ENCODE measurements at regions not wholly inside any gene's neighbourhood (a gene's known extent, or its start where the extent isn't known, plus 50 kb on each side); places are given as distances from the start of the nearest gene placed in this dataset.
A peak's percentile ranks its signal among the peaks of the same experiment; 100 is the strongest.

- no peak for TF ChIP-seq GLMP (CRISPR knock-in tag; IDR thresholded peaks at IDR 0.05; ENCODE audit: borderline replicate concordance)
- TF ChIP-seq KLF13 (CRISPR knock-in tag; IDR thresholded peaks at IDR 0.05), result no peak
- no peak for TF ChIP-seq SP2 (CRISPR knock-in tag; IDR thresholded peaks at IDR 0.05)
Measured at GRCh38 chr1:170853302-170853701, 82.0 kb upstream of the MROH9 start (continued).

- DNase-seq (ENCODE audit: low spot score) (no peak), FAIRE-seq (no peak), ATAC-seq (no peak)
- intact Hi-C loops (cut with micrococcal nuclease; ENCODE audit: unreplicated experiment) (no loop called here), in situ Hi-C loops (cut with HindIII; ENCODE audit: extremely low pct_ligation_motif_present, low pct_unique_long_range_greater_than_20kb) (no loop called here)
- H3K4me3 ChIP-seq (replicated peaks in 1 of 3; ENCODE audit: insufficient read depth in 1 of 3, low read depth in 2 of 3, low read length in 3 of 3), result no peak overlapping the region
- H3K27me3 ChIP-seq (ENCODE audit: control insufficient read depth in 1 of 2, insufficient read depth in 2 of 2, low read length in 2 of 2), result no peaks in the 10 kb centered on the region
- H3K36me3 ChIP-seq (replicated peaks in 1 of 2; ENCODE audit: control insufficient read depth in 1 of 2, insufficient read depth in 2 of 2, low read length in 2 of 2), result no peaks in the 10 kb centered on the region
- H3K4me1 ChIP-seq (ENCODE audit: insufficient read depth, low read length), result no peaks in the 10 kb centered on the region
- POLR2A ChIA-PET, result no interaction called here
- CTCF ChIA-PET (ENCODE audit: low intra/inter-chr PET ratio, low total read pairs), result no interaction called here
- no TSS peak for BruUV-seq (replicated peaks)
- no peaks in the 10 kb centered on the region for H3K79me2 ChIP-seq (ENCODE audit: insufficient read depth, low read length)
- no peaks in the 10 kb centered on the region for H4K20me1 ChIP-seq (ENCODE audit: insufficient read depth, low read length)
- TF ChIP-seq MAFK (conservative IDR thresholded peaks at IDR 0.05 in 1 of 2, IDR thresholded peaks at IDR 0.05 in 1 of 2; ENCODE audit: low read length in 2 of 2) (peak; percentile 58 to 81), MAFF (IDR thresholded peaks at IDR 0.05; ENCODE audit: low read depth, low read length) (peak; percentile 66), NFKBIZ (CRISPR knock-in tag; IDR thresholded peaks at IDR 0.05) (no peak)
- H3K27ac ChIP-seq (ENCODE audit: extremely low read length, insufficient read depth, low read length), result no peak overlapping the region
- H3K4me2 ChIP-seq (ENCODE audit: low read depth, low read length), result no peak overlapping the region
- H2AFZ ChIP-seq (ENCODE audit: low read length), result no peak overlapping the region
- no peaks in the 10 kb centered on the region for H3K9me3 ChIP-seq (ENCODE audit: low read length)
- no peak overlapping the region for H3K9ac ChIP-seq (ENCODE audit: insufficient read depth, low read depth, low read length)
Measured at GRCh38 chr1:170853867-170854266, 81.5 kb upstream of the MROH9 start.

DNA sequence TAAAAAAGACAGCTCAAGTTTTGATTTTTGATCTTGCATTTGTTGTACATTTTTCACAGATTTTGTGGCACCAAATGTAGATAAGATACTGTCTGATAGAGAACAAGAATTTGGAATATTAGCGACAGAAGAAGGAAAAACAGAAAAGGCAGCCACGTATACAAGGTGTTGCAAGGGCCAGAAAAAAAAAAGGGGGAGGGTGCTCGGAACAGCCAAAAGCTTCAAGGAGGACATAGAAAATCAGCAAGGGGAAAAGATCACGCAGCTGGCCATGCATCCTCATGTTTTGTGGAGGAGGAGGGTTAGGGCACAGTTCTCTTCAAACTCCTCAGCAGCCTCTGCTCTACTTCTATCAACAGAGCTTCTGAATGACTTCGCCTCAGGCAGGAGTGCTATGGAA lies 80.7 kb upstream of the MROH9 start:
- intact Hi-C loops (cut with micrococcal nuclease; ENCODE audit: unreplicated experiment) (no loop called here), in situ Hi-C loops (cut with HindIII; ENCODE audit: extremely low pct_ligation_motif_present, low pct_unique_long_range_greater_than_20kb) (no loop called here)
- no peak overlapping the region for H3K4me3 ChIP-seq (replicated peaks in 1 of 3; ENCODE audit: insufficient read depth in 1 of 3, low read depth in 2 of 3, low read length in 3 of 3)
- ChIA-PET CTCF (ENCODE audit: low intra/inter-chr PET ratio, low total read pairs) (no interaction called here), POLR2A (no interaction called here)
- H3K27me3 ChIP-seq (ENCODE audit: control insufficient read depth in 1 of 2, insufficient read depth in 2 of 2, low read length in 2 of 2), result no peaks in the 10 kb centered on the region
- no peak overlapping the region for H2AFZ ChIP-seq (ENCODE audit: low read length)
- DNase-seq (ENCODE audit: low spot score) (no peak), FAIRE-seq (no peak), ATAC-seq (no peak)
- no peaks in the 10 kb centered on the region for H3K79me2 ChIP-seq (ENCODE audit: insufficient read depth, low read length)
- H3K27ac ChIP-seq (ENCODE audit: extremely low read length, insufficient read depth, low read length), result no peak overlapping the region
- H4K20me1 ChIP-seq (ENCODE audit: insufficient read depth, low read length), result no peaks in the 10 kb centered on the region
- WGBS (ENCODE audit: low lambda C conversion rate), result 32% methylated on average over 5 of the region's 5 CpGs
- no peak overlapping the region for H3K9ac ChIP-seq (ENCODE audit: insufficient read depth, low read depth, low read length)
- H3K4me1 ChIP-seq (ENCODE audit: insufficient read depth, low read length), result no peaks in the 10 kb centered on the region
- H3K36me3 ChIP-seq (replicated peaks in 1 of 2; ENCODE audit: control insufficient read depth in 1 of 2, insufficient read depth in 2 of 2, low read length in 2 of 2), result no peaks in the 10 kb centered on the region
- no TSS peak for BruUV-seq (replicated peaks)
- H3K4me2 ChIP-seq (ENCODE audit: low read depth, low read length), result no peak overlapping the region
- no peaks in the 10 kb centered on the region for H3K9me3 ChIP-seq (ENCODE audit: low read length)
- TF ChIP-seq ONECUT2 (CRISPR knock-in tag; IDR thresholded peaks at IDR 0.05) (no peak), ELF3 (CRISPR knock-in tag; IDR thresholded peaks at IDR 0.05) (no peak), ZNF713 (CRISPR knock-in tag; IDR thresholded peaks at IDR 0.05) (no peak), TEAD3 (CRISPR knock-in tag; optimal IDR thresholded peaks at IDR 0.05; ENCODE audit: borderline replicate concordance) (no peak)
- TF ChIP-seq, protein P1, sequence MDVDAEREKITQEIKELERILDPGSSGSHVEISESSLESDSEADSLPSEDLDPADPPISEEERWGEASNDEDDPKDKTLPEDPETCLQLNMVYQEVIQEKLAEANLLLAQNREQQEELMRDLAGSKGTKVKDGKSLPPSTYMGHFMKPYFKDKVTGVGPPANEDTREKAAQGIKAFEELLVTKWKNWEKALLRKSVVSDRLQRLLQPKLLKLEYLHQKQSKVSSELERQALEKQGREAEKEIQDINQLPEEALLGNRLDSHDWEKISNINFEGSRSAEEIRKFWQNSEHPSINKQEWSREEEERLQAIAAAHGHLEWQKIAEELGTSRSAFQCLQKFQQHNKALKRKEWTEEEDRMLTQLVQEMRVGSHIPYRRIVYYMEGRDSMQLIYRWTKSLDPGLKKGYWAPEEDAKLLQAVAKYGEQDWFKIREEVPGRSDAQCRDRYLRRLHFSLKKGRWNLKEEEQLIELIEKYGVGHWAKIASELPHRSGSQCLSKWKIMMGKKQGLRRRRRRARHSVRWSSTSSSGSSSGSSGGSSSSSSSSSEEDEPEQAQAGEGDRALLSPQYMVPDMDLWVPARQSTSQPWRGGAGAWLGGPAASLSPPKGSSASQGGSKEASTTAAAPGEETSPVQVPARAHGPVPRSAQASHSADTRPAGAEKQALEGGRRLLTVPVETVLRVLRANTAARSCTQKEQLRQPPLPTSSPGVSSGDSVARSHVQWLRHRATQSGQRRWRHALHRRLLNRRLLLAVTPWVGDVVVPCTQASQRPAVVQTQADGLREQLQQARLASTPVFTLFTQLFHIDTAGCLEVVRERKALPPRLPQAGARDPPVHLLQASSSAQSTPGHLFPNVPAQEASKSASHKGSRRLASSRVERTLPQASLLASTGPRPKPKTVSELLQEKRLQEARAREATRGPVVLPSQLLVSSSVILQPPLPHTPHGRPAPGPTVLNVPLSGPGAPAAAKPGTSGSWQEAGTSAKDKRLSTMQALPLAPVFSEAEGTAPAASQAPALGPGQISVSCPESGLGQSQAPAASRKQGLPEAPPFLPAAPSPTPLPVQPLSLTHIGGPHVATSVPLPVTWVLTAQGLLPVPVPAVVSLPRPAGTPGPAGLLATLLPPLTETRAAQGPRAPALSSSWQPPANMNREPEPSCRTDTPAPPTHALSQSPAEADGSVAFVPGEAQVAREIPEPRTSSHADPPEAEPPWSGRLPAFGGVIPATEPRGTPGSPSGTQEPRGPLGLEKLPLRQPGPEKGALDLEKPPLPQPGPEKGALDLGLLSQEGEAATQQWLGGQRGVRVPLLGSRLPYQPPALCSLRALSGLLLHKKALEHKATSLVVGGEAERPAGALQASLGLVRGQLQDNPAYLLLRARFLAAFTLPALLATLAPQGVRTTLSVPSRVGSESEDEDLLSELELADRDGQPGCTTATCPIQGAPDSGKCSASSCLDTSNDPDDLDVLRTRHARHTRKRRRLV (CRISPR knock-in tag; IDR thresholded peaks at IDR 0.05), result no peak
- TF ChIP-seq, protein P2, sequence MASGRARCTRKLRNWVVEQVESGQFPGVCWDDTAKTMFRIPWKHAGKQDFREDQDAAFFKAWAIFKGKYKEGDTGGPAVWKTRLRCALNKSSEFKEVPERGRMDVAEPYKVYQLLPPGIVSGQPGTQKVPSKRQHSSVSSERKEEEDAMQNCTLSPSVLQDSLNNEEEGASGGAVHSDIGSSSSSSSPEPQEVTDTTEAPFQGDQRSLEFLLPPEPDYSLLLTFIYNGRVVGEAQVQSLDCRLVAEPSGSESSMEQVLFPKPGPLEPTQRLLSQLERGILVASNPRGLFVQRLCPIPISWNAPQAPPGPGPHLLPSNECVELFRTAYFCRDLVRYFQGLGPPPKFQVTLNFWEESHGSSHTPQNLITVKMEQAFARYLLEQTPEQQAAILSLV (CRISPR knock-in tag; IDR thresholded peaks at IDR 0.05; ENCODE audit: borderline replicate concordance), result no peak
